ENCODE measurements at regions not wholly inside any gene's neighbourhood (a gene's known extent, or its start where the extent isn't known, plus 50 kb on each side); places are given as distances from the start of the nearest gene placed in this dataset.

- H3K9ac ChIP-seq (ENCODE audit: insufficient read depth in 1 of 2, low read length in 2 of 2): no peak overlapping the region
- ATAC-seq (ENCODE audit: insufficient read depth, low FRiP score) (no peak), DNase-seq (no peak)
- no peaks in the 10 kb centered on the region for H3K27me3 ChIP-seq (ENCODE audit: control insufficient read depth in 3 of 3, insufficient read depth in 3 of 3, low read length in 2 of 3)
- no peak overlapping the region for H3K27ac ChIP-seq (ENCODE audit: low read depth in 1 of 2, low read length in 1 of 2)
- H3K9me3 ChIP-seq (ENCODE audit: control insufficient read depth in 4 of 4, insufficient read depth in 3 of 4, low read length in 3 of 4): no peaks in the 10 kb centered on the region
- H3K36me3 ChIP-seq (ENCODE audit: control insufficient read depth in 4 of 4, insufficient read depth in 4 of 4, low read length in 4 of 4): no peaks in the 10 kb centered on the region
- peaks cover 0 to 2% (median 0%) of the 10 kb centered on the region in 5 donors for H3K4me1 ChIP-seq (ENCODE audit: control insufficient read depth in 5 of 5, insufficient read depth in 5 of 5, low read length in 5 of 5)
- no peak overlapping the region for H3K4me3 ChIP-seq
- WGBS, 2 donors: 90 to 92% methylated on average over 1 of the region's 1 CpG
- no peak for TF ChIP-seq CTCF (IDR thresholded peaks at IDR 0.05; ENCODE audit: control extremely low read depth, extremely low read depth)
These were observed 151.9 kb downstream of the EMP1 start for GRCh38 chr12:13348464-13348863.

GRCh38 chr12:13347241-13348043, 150.9 kb downstream of the EMP1 start:
- TF ChIP-seq CTCF (IDR thresholded peaks at IDR 0.05; ENCODE audit: control extremely low read depth, extremely low read depth): no peak
- no peaks in the 10 kb centered on the region for H3K36me3 ChIP-seq (ENCODE audit: control insufficient read depth in 4 of 4, insufficient read depth in 4 of 4, low read length in 4 of 4)
- no peaks in the 10 kb centered on the region for H3K9me3 ChIP-seq (ENCODE audit: control insufficient read depth in 4 of 4, insufficient read depth in 3 of 4, low read length in 3 of 4)
- no peak overlapping the region for H3K4me3 ChIP-seq
- no peaks in the 10 kb centered on the region for H3K27me3 ChIP-seq (ENCODE audit: control insufficient read depth in 3 of 3, insufficient read depth in 3 of 3, low read length in 2 of 3)
- DNase-seq (no peak), ATAC-seq (ENCODE audit: insufficient read depth, low FRiP score) (no peak)
- no peak overlapping the region for H3K27ac ChIP-seq (ENCODE audit: low read depth in 1 of 2, low read length in 1 of 2)
- H3K9ac ChIP-seq (ENCODE audit: insufficient read depth in 1 of 2, low read length in 2 of 2): no peak overlapping the region
- 66 to 72% methylated on average over 4 of the region's 4 CpGs for WGBS, 2 donors
- peaks cover 0 to 2% (median 0%) of the 10 kb centered on the region in 5 donors for H3K4me1 ChIP-seq (ENCODE audit: control insufficient read depth in 5 of 5, insufficient read depth in 5 of 5, low read length in 5 of 5)

DNA sequence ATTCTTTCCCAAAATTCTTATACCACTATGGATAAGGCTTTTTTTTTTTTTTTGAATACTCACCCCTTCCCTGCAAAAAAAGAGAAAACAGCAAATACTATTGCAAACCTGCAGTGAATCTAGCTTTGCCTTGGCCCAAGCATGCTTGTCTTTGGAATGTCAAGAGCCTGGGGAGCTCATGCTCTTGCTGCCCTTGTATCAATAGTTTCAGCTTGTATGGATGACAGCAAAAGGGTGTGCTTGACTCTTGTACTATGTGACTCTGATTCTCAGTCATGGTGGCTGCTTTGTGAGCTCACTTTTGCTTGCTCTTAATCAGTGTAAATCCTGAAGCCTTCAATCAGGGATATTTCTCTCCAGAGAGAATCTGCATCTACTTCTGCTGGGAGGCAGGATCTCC, 149.2 kb downstream of the EMP1 start:
- DNase-seq: peak in 2 of 3 donors; percentile 7 to 25
- Histone ChIP-seq H3K9me3 (ENCODE audit: control insufficient read depth in 4 of 4, insufficient read depth in 3 of 4, low read length in 3 of 4) (no peaks in the 10 kb centered on the region), H3K27me3 (ENCODE audit: control insufficient read depth in 3 of 3, insufficient read depth in 3 of 3, low read length in 2 of 3) (no peaks in the 10 kb centered on the region), H3K27ac (ENCODE audit: low read depth in 1 of 2, low read length in 1 of 2) (no peak overlapping the region), H3K4me1 (ENCODE audit: control insufficient read depth in 5 of 5, insufficient read depth in 5 of 5, low read length in 5 of 5) (peaks cover 0 to 2% (median 0%) of the 10 kb centered on the region in 5 donors), H3K9ac (ENCODE audit: insufficient read depth in 1 of 2, low read length in 2 of 2) (no peak overlapping the region), H3K4me3 (no peak overlapping the region), H3K36me3 (ENCODE audit: control insufficient read depth in 4 of 4, insufficient read depth in 4 of 4, low read length in 4 of 4) (no peaks in the 10 kb centered on the region)
- TF ChIP-seq CTCF (IDR thresholded peaks at IDR 0.05; ENCODE audit: control extremely low read depth, extremely low read depth): no peak
- no peak for ATAC-seq (ENCODE audit: insufficient read depth, low FRiP score)
